ENCODE measurements at regions not wholly inside any gene's neighbourhood (a gene's known extent, or its start where the extent isn't known, plus 50 kb on each side); places are given as distances from the start of the nearest gene placed in this dataset.

DNA sequence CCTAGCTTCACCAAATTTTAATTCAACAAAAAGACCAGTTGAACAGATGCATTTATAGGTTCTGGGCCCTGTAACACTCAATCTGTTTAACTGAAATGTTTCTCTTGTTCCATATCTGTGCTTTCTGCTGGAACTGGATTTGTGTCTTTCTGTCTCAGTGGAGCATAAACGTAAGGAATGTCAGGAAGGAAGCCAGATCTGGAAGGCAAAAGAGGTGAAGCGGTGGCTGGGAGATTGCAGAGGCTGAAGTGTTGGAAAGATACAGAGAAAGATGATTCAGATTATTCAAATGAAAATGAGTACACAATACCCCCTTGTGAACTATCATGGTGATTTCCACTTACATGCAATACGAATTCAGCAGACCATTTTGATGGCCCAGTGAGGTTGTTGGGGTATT is 406.8 kb downstream of the BRINP1 start:
- TF ChIP-seq POLR2A (IDR thresholded peaks at IDR 0.05; ENCODE audit: low read depth, low read length) (no peak), POLR2AphosphoS5 (IDR thresholded peaks at IDR 0.05; ENCODE audit: low read depth, low read length) (no peak), SPI1 (IDR thresholded peaks at IDR 0.05; ENCODE audit: low read depth, low read length) (no peak), TAF1 (IDR thresholded peaks at IDR 0.05; ENCODE audit: low read depth, low read length) (no peak), PAX5 (IDR thresholded peaks at IDR 0.05; ENCODE audit: insufficient read depth, low read length, severe bottlenecking) (no peak)

All from GM12891 (cell line).